DND-41 (cell line): ENCODE measurements at regions not wholly inside any gene's neighbourhood (a gene's known extent, or its start where the extent isn't known, plus 50 kb on each side); places are given as distances from the start of the nearest gene placed in this dataset.

ENCODE experiments used
- ATAC-seq: fragments of 200-7000 bp; cut with Tn5 transposase; 3 replicates; pipeline ENCODE4 v1.9.1; 2021; ENCODE audit warnings: low read depth; ENCODE audit not compliant: insufficient read depth
- DNase-seq: peaks from one replicate; pipeline ENCODE4 v3.0.0-alpha.2; 2020
- H2AFZ ChIP-seq: 2 replicates; pipeline ENCODE4 v1.6.0; 2012; ENCODE audit warnings: low read depth, low read length
- H3K27ac ChIP-seq: 2 replicates; pipeline ENCODE4 v1.5.1; 2012; ENCODE audit warnings: low read length, inconsistent platforms
- H3K27me3 ChIP-seq: fragments of 200-600 bp; sonication (generic); 2 replicates; pipeline ENCODE4 v1.6.0; 2012; ENCODE audit warnings: low read length, mild to moderate bottlenecking, inconsistent platforms; ENCODE audit not compliant: insufficient read depth, poor library complexity
- H3K36me3 ChIP-seq: 2 replicates; pipeline ENCODE4 v1.5.1; 2012; ENCODE audit warnings: low read length, inconsistent platforms; ENCODE audit not compliant: insufficient read depth
- H3K4me1 ChIP-seq: 2 replicates; pipeline ENCODE4 v1.5.1; 2012; ENCODE audit warnings: mild to moderate bottlenecking, low read length; ENCODE audit not compliant: insufficient read depth
- H3K4me2 ChIP-seq: 2 replicates; pipeline ENCODE4 v1.6.0; 2012; ENCODE audit warnings: mild to moderate bottlenecking, moderate library complexity, low read length, inconsistent platforms; ENCODE audit not compliant: insufficient read depth
- H3K4me3 ChIP-seq, 2 experiments: fragments of 200-600 bp in 1 of 2; shearing (Covaris generic) in 1 of 2; 2 replicates each; pipeline ENCODE4 v1.5.1; 2012 to 2016; ENCODE audit warnings: inconsistent platforms in 2 of 2, low read length in 2 of 2, mild to moderate bottlenecking in 2 of 2, low read depth in 1 of 2, moderate library complexity in 1 of 2
- H3K79me2 ChIP-seq: 2 replicates; pipeline ENCODE4 v1.6.0; 2012; ENCODE audit warnings: low read length, inconsistent platforms; ENCODE audit not compliant: insufficient read depth
- H3K9ac ChIP-seq: 2 replicates; pipeline ENCODE4 v1.6.0; 2012; ENCODE audit warnings: low read depth, mild to moderate bottlenecking, inconsistent platforms, low read length, moderate library complexity
- H3K9me3 ChIP-seq: 2 replicates; pipeline ENCODE4 v1.5.1; 2012; ENCODE audit warnings: low read length, moderate library complexity, mild to moderate bottlenecking, inconsistent platforms; ENCODE audit not compliant: insufficient read depth, severe bottlenecking
- H4K20me1 ChIP-seq: 2 replicates; pipeline ENCODE4 v1.6.0; 2012; ENCODE audit warnings: low read length; ENCODE audit not compliant: insufficient read depth
- EZH2 ChIP-seq: IDR thresholded peaks from 3 replicates; pipeline ENCODE4 v1.6.1; 2012; ENCODE audit warnings: borderline replicate concordance, low read depth, mild to moderate bottlenecking, moderate library complexity, low read length, inconsistent platforms; ENCODE audit not compliant: severe bottlenecking
- TF ChIP-seq, protein P1 (sequence below): IDR thresholded peaks from 2 replicates; pipeline ENCODE4 v1.5.1; 2012; ENCODE audit warnings: borderline replicate concordance, low read length, moderate library complexity, mild to moderate bottlenecking; ENCODE audit not compliant: poor library complexity, severe bottlenecking; ENCODE audit errors: extremely low read depth

- H3K9ac ChIP-seq: no peak overlapping the region
- H3K4me3 ChIP-seq: no peak overlapping the region
- no peaks in the 10 kb centered on the region for H3K27me3 ChIP-seq
- TF ChIP-seq EZH2: no peak
- TF ChIP-seq, protein P1, sequence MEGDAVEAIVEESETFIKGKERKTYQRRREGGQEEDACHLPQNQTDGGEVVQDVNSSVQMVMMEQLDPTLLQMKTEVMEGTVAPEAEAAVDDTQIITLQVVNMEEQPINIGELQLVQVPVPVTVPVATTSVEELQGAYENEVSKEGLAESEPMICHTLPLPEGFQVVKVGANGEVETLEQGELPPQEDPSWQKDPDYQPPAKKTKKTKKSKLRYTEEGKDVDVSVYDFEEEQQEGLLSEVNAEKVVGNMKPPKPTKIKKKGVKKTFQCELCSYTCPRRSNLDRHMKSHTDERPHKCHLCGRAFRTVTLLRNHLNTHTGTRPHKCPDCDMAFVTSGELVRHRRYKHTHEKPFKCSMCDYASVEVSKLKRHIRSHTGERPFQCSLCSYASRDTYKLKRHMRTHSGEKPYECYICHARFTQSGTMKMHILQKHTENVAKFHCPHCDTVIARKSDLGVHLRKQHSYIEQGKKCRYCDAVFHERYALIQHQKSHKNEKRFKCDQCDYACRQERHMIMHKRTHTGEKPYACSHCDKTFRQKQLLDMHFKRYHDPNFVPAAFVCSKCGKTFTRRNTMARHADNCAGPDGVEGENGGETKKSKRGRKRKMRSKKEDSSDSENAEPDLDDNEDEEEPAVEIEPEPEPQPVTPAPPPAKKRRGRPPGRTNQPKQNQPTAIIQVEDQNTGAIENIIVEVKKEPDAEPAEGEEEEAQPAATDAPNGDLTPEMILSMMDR: no peak
- no peaks in the 10 kb centered on the region for H4K20me1 ChIP-seq
- no peak for ATAC-seq
- no peaks in the 10 kb centered on the region for H3K36me3 ChIP-seq
- no peaks in the 10 kb centered on the region for H3K9me3 ChIP-seq
- H3K79me2 ChIP-seq: no peaks in the 10 kb centered on the region
- H2AFZ ChIP-seq: no peak overlapping the region
- H3K4me1 ChIP-seq: peaks cover 17% of the 10 kb centered on the region
- no peak overlapping the region for H3K4me2 ChIP-seq
- no peak overlapping the region for H3K27ac ChIP-seq
- no peak for DNase-seq
These were observed 269.2 kb downstream of the BAMBI start for GRCh38 chr10:28946479-28946878.

GRCh38 chr10:28947171-28947570 lies 269.9 kb downstream of the BAMBI start:
- Histone ChIP-seq H3K36me3 (no peaks in the 10 kb centered on the region), H4K20me1 (no peaks in the 10 kb centered on the region), H3K27me3 (no peaks in the 10 kb centered on the region), H3K4me1 (peaks cover 17% of the 10 kb centered on the region), H2AFZ (no peak overlapping the region), H3K27ac (no peak overlapping the region), H3K4me3 (no peak overlapping the region), H3K4me2 (no peak overlapping the region), H3K9me3 (no peaks in the 10 kb centered on the region), H3K79me2 (no peaks in the 10 kb centered on the region), H3K9ac (no peak overlapping the region)
- DNase-seq (no peak), ATAC-seq (no peak)
- TF ChIP-seq EZH2: no peak
- TF ChIP-seq, protein P1: no peak

- Histone ChIP-seq H3K27me3 (no peaks in the 10 kb centered on the region), H3K79me2 (no peaks in the 10 kb centered on the region), H3K4me3 (no peak overlapping the region), H3K4me2 (no peak overlapping the region), H4K20me1 (no peaks in the 10 kb centered on the region), H3K9ac (no peak overlapping the region), H3K9me3 (no peaks in the 10 kb centered on the region), H3K4me1 (peaks cover 17% of the 10 kb centered on the region), H2AFZ (no peak overlapping the region), H3K27ac (no peak overlapping the region), H3K36me3 (no peaks in the 10 kb centered on the region)
- DNase-seq (no peak), ATAC-seq (no peak)
- no peak for TF ChIP-seq EZH2
- TF ChIP-seq, protein P1: no peak
These were observed 270.7 kb downstream of the BAMBI start for GRCh38 chr10:28948046-28948445.
